A673 (cell line): ENCODE measurements at regions not wholly inside any gene's neighbourhood (a gene's known extent, or its start where the extent isn't known, plus 50 kb on each side); places are given as distances from the start of the nearest gene placed in this dataset.

Experiments
- BruUV-seq: library from RNA; stranded (reverse); fragments of 400-500 nt; replicated peaks from 2 replicates; lab custom pipeline; 2021; lab: Mats Ljungman, UMichigan
- CTCF ChIA-PET: fragments of 300-600 bp; sonication (Branson Sonifier 250); formaldehyde crosslinking; loops from one replicate; lab custom pipeline; 2022; ENCODE audit warnings: antibody characterized with exemption; lab: Charles Lee
- POLR2A ChIA-PET: fragments of 300-600 bp; sonication (Branson Sonifier 250); formaldehyde crosslinking; loops from one replicate; lab custom pipeline; 2022; ENCODE audit warnings: antibody characterized with exemption; ENCODE audit not compliant: low non-redundant PET; lab: Charles Lee
- DNase-seq: peaks from one replicate; pipeline ENCODE4 v3.0.0-alpha.2; 2015; ENCODE audit warnings: low spot score
- H3K27ac ChIP-seq: fragments of 200-600 bp; sonication (generic); 2 replicates; pipeline ENCODE4 v1.5.1; 2016; ENCODE audit warnings: mixed run types, low read depth, mild to moderate bottlenecking, mixed read lengths, antibody characterized with exemption, low read length; ENCODE audit not compliant: poor library complexity, severe bottlenecking
- H3K27me3 ChIP-seq: fragments of 200-600 bp; sonication (generic); replicated peaks from 2 replicates; pipeline ENCODE4 v1.6.1; 2017; ENCODE audit warnings: mixed run types, low read depth, mild to moderate bottlenecking, mixed read lengths, antibody characterized with exemption, low read length; ENCODE audit not compliant: insufficient read depth, poor library complexity
- H3K36me3 ChIP-seq: fragments of 200-600 bp; sonication (generic); 2 replicates; pipeline ENCODE4 v1.6.1; 2016; ENCODE audit warnings: mixed run types, mild to moderate bottlenecking, mixed read lengths, antibody characterized with exemption, low read length; ENCODE audit not compliant: insufficient read depth, poor library complexity, severe bottlenecking
- H3K4me1 ChIP-seq: fragments of 200-600 bp; sonication (generic); 2 replicates; pipeline ENCODE4 v1.6.1; 2017; ENCODE audit warnings: mixed run types, mild to moderate bottlenecking, mixed read lengths, antibody characterized with exemption, low read length; ENCODE audit not compliant: insufficient read depth, poor library complexity, severe bottlenecking
- H3K4me3 ChIP-seq: fragments of 200-600 bp; sonication (generic); 2 replicates; pipeline ENCODE4 v1.5.1; 2016; ENCODE audit warnings: low read depth, mixed run types, mild to moderate bottlenecking, mixed read lengths, low read length; ENCODE audit not compliant: poor library complexity, severe bottlenecking
- H3K9me3 ChIP-seq: fragments of 200-600 bp; sonication (generic); 2 replicates; pipeline ENCODE4 v1.6.1; 2016; ENCODE audit warnings: mixed run types, low read depth, mild to moderate bottlenecking, mixed read lengths, antibody characterized with exemption, low read length; ENCODE audit not compliant: poor library complexity, severe bottlenecking
- EZH2 ChIP-seq: fragments of 200-600 bp; sonication (generic); IDR thresholded peaks from 2 replicates; pipeline ENCODE4 v1.6.1; 2017; ENCODE audit warnings: borderline replicate concordance, low read depth, mild to moderate bottlenecking, mixed read lengths, antibody characterized with exemption, low read length; ENCODE audit not compliant: poor library complexity, severe bottlenecking
- intact Hi-C: fragments of 100-400 bp; cut with micrococcal nuclease; formaldehyde crosslinking; loops from one replicate; pipeline ENCODE4 v1.10.0; 2022; ENCODE audit not compliant: unreplicated experiment
- TF ChIP-seq, protein P1 (sequence below): fragments of 300-800, 200-600 bp; sonication (generic); conservative IDR thresholded peaks from 2 replicates; pipeline ENCODE4 v1.5.1; 2017; ENCODE audit warnings: low read depth, mild to moderate bottlenecking, antibody characterized with exemption, low read length, moderate library complexity, mixed read lengths

GRCh38 chr22:47775686-47776085 lies 1013.2 kb downstream of the TBC1D22A start:
- no peak for TF ChIP-seq EZH2
- TF ChIP-seq, protein P1, sequence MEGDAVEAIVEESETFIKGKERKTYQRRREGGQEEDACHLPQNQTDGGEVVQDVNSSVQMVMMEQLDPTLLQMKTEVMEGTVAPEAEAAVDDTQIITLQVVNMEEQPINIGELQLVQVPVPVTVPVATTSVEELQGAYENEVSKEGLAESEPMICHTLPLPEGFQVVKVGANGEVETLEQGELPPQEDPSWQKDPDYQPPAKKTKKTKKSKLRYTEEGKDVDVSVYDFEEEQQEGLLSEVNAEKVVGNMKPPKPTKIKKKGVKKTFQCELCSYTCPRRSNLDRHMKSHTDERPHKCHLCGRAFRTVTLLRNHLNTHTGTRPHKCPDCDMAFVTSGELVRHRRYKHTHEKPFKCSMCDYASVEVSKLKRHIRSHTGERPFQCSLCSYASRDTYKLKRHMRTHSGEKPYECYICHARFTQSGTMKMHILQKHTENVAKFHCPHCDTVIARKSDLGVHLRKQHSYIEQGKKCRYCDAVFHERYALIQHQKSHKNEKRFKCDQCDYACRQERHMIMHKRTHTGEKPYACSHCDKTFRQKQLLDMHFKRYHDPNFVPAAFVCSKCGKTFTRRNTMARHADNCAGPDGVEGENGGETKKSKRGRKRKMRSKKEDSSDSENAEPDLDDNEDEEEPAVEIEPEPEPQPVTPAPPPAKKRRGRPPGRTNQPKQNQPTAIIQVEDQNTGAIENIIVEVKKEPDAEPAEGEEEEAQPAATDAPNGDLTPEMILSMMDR, result no peak
- Histone ChIP-seq H3K27me3 (no peaks in the 10 kb centered on the region), H3K9me3 (no peaks in the 10 kb centered on the region), H3K4me3 (no peak overlapping the region), H3K4me1 (no peaks in the 10 kb centered on the region), H3K36me3 (no peaks in the 10 kb centered on the region), H3K27ac (no peak overlapping the region)
- no TSS peak for BruUV-seq
- intact Hi-C loops, result no loop called here
- ChIA-PET POLR2A (no interaction called here), CTCF (no interaction called here)
- no peak for DNase-seq

DNA sequence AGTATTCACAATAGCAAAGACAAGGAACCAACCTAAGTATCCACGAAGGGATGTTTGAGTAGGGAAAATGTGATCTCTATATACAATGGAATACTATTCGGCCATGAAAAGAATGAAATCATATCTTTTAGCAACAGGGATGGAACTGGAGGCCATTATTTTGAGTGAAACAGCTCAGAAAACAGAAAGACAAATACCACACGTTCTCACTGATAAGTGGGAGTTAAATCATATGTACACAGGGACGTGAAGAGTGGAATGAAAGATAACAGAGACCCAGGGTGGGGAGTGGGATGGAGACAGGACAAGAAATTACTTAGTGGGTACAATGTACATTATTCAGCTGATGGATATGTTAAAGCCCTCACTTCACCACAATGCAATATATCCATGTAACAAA lies 1012.7 kb downstream of the TBC1D22A start:
- intact Hi-C loops, result no loop called here
- no peak for DNase-seq
- H3K36me3 ChIP-seq, result no peaks in the 10 kb centered on the region
- H3K9me3 ChIP-seq, result no peaks in the 10 kb centered on the region
- ChIA-PET CTCF (no interaction called here), POLR2A (no interaction called here)
- no peaks in the 10 kb centered on the region for H3K27me3 ChIP-seq
- no TSS peak for BruUV-seq
- no peak overlapping the region for H3K4me3 ChIP-seq
- no peaks in the 10 kb centered on the region for H3K4me1 ChIP-seq
- no peak overlapping the region for H3K27ac ChIP-seq
- no peak for TF ChIP-seq EZH2
- TF ChIP-seq, protein P1, result no peak

GRCh38 chr22:47773635-47774034 lies 1011.2 kb downstream of the TBC1D22A start:
- Histone ChIP-seq H3K36me3 (no peaks in the 10 kb centered on the region), H3K27ac (no peak overlapping the region), H3K27me3 (no peaks in the 10 kb centered on the region), H3K4me3 (no peak overlapping the region), H3K9me3 (no peaks in the 10 kb centered on the region), H3K4me1 (no peaks in the 10 kb centered on the region)
- TF ChIP-seq, protein P1, result no peak
- no peak for TF ChIP-seq EZH2
- intact Hi-C loops, result no loop called here
- POLR2A ChIA-PET, result no interaction called here
- CTCF ChIA-PET, result no interaction called here
- no TSS peak for BruUV-seq
- DNase-seq, result no peak
